ENCODE measurements at regions not wholly inside any gene's neighbourhood (a gene's known extent, or its start where the extent isn't known, plus 50 kb on each side); places are given as distances from the start of the nearest gene placed in this dataset.

GRCh38 chr17:70872103-70872502, 702.8 kb downstream of the KCNJ2 start:
- Mint-ChIP-seq H3K36me3 (ENCODE audit: low read depth) (no peaks in the 10 kb centered on the region), H3K4me1 (ENCODE audit: low read depth) (no peaks in the 10 kb centered on the region), H3K4me3 (no peak overlapping the region), H3K27me3 (no peaks in the 10 kb centered on the region), H3K9me3 (no peaks in the 10 kb centered on the region), H3K27ac (no peak overlapping the region)
- DNase-seq = no peak
- CTCF ChIA-PET = no interaction called here
- no peak for TF ChIP-seq CTCF (IDR thresholded peaks at IDR 0.05)
- POLR2A ChIA-PET = no interaction called here
- intact Hi-C loops (cut with micrococcal nuclease) = no loop called here
- no peak for ATAC-seq

- no peak for ATAC-seq
- DNase-seq = no peak
- Mint-ChIP-seq H3K9me3 (no peaks in the 10 kb centered on the region), H3K27ac (no peak overlapping the region), H3K27me3 (no peaks in the 10 kb centered on the region), H3K4me3 (no peak overlapping the region), H3K4me1 (ENCODE audit: low read depth) (no peaks in the 10 kb centered on the region), H3K36me3 (ENCODE audit: low read depth) (no peaks in the 10 kb centered on the region)
- POLR2A ChIA-PET = no interaction called here
- CTCF ChIA-PET = no interaction called here
- intact Hi-C loops (cut with micrococcal nuclease) = no loop called here
- no peak for TF ChIP-seq CTCF (IDR thresholded peaks at IDR 0.05)
Observed at GRCh38 chr17:70875729-70876310, 706.5 kb downstream of the KCNJ2 start.

GRCh38 chr17:70878879-70879278, 709.5 kb downstream of the KCNJ2 start:
- no peak for TF ChIP-seq CTCF (IDR thresholded peaks at IDR 0.05)
- CTCF ChIA-PET = no interaction called here
- Mint-ChIP-seq H3K4me3 (no peak overlapping the region), H3K27me3 (no peaks in the 10 kb centered on the region), H3K36me3 (ENCODE audit: low read depth) (no peaks in the 10 kb centered on the region), H3K4me1 (ENCODE audit: low read depth) (no peaks in the 10 kb centered on the region), H3K9me3 (peaks cover 4% of the 10 kb centered on the region), H3K27ac (no peak overlapping the region)
- ATAC-seq = no peak
- intact Hi-C loops (cut with micrococcal nuclease) = no loop called here
- DNase-seq = no peak
- POLR2A ChIA-PET = no interaction called here

- no peak for DNase-seq
- Mint-ChIP-seq H3K9me3 (peaks cover 4% of the 10 kb centered on the region), H3K27ac (no peak overlapping the region), H3K4me1 (ENCODE audit: low read depth) (no peaks in the 10 kb centered on the region), H3K36me3 (ENCODE audit: low read depth) (no peaks in the 10 kb centered on the region), H3K4me3 (no peak overlapping the region), H3K27me3 (no peaks in the 10 kb centered on the region)
- no peak for TF ChIP-seq CTCF (IDR thresholded peaks at IDR 0.05)
- ChIA-PET CTCF (no interaction called here), POLR2A (no interaction called here)
- intact Hi-C loops (cut with micrococcal nuclease) = no loop called here
- no peak for ATAC-seq
Observed at GRCh38 chr17:70879401-70879800, 710.1 kb downstream of the KCNJ2 start.

- CTCF ChIA-PET = no interaction called here
- ATAC-seq = no peak
- Mint-ChIP-seq H3K36me3 (ENCODE audit: low read depth) (no peaks in the 10 kb centered on the region), H3K27ac (no peak overlapping the region), H3K4me3 (no peak overlapping the region), H3K27me3 (no peaks in the 10 kb centered on the region), H3K9me3 (peaks cover 4% of the 10 kb centered on the region), H3K4me1 (ENCODE audit: low read depth) (no peaks in the 10 kb centered on the region)
- POLR2A ChIA-PET = no interaction called here
- no peak for DNase-seq
- intact Hi-C loops (cut with micrococcal nuclease) = no loop called here
- no peak for TF ChIP-seq CTCF (IDR thresholded peaks at IDR 0.05)
Observed at GRCh38 chr17:70881093-70881492, 711.8 kb downstream of the KCNJ2 start.

Data from activated CD8-positive, alpha-beta T cell treated with anti-CD3 and anti-CD28 coated beads for 36 hours (primary cell).